ENCODE measurements at regions not wholly inside any gene's neighbourhood (a gene's known extent, or its start where the extent isn't known, plus 50 kb on each side); places are given as distances from the start of the nearest gene placed in this dataset.

GRCh38 chr6:54632984-54633565 lies 213.5 kb upstream of the FAM83B start:
- H3K9me3 ChIP-seq (ENCODE audit: control insufficient read depth, insufficient read depth, low read depth, low read length): no peaks in the 10 kb centered on the region
- H3K4me1 ChIP-seq (ENCODE audit: control insufficient read depth, insufficient read depth, low read length): no peaks in the 10 kb centered on the region
- H3K4me3 ChIP-seq (ENCODE audit: low read depth, low read length): no peak overlapping the region
- H3K36me3 ChIP-seq (ENCODE audit: control insufficient read depth, insufficient read depth, low read length): no peaks in the 10 kb centered on the region
- H3K27me3 ChIP-seq (ENCODE audit: control insufficient read depth, insufficient read depth, low read length): no peaks in the 10 kb centered on the region
- no peak overlapping the region for H3K27ac ChIP-seq (ENCODE audit: low read depth, low read length)
- H3K9ac ChIP-seq (ENCODE audit: low read length): no peak overlapping the region

DNA sequence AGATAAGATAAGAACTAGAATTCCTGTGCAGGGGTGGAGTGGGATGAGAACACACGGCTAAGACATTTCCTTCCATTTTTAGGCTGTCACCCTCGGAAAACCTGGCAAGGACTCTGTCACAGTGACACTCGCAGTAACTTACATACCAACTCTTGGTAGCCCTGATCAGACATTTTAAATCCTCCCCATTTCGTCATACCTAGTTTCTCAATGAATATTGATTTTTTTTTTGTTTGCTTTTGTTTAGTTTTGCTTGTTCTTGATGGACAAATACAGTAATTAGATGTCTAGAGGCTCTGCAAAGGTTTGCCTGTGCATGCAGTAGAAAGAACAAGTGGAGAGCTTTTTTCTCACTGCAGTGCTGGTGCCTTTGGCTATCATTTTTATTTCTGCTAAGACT lies 213.0 kb upstream of the FAM83B start:
- no peak overlapping the region for H3K4me3 ChIP-seq (ENCODE audit: low read depth, low read length)
- no peak overlapping the region for H3K9ac ChIP-seq (ENCODE audit: low read length)
- H3K36me3 ChIP-seq (ENCODE audit: control insufficient read depth, insufficient read depth, low read length): no peaks in the 10 kb centered on the region
- H3K4me1 ChIP-seq (ENCODE audit: control insufficient read depth, insufficient read depth, low read length): no peaks in the 10 kb centered on the region
- H3K27ac ChIP-seq (ENCODE audit: low read depth, low read length): no peak overlapping the region
- no peaks in the 10 kb centered on the region for H3K27me3 ChIP-seq (ENCODE audit: control insufficient read depth, insufficient read depth, low read length)
- H3K9me3 ChIP-seq (ENCODE audit: control insufficient read depth, insufficient read depth, low read depth, low read length): no peaks in the 10 kb centered on the region

GRCh38 chr6:54640911-54641310 lies 205.7 kb upstream of the FAM83B start:
- no peak overlapping the region for H3K9ac ChIP-seq (ENCODE audit: low read length)
- no peaks in the 10 kb centered on the region for H3K27me3 ChIP-seq (ENCODE audit: control insufficient read depth, insufficient read depth, low read length)
- H3K4me1 ChIP-seq (ENCODE audit: control insufficient read depth, insufficient read depth, low read length): no peaks in the 10 kb centered on the region
- no peaks in the 10 kb centered on the region for H3K9me3 ChIP-seq (ENCODE audit: control insufficient read depth, insufficient read depth, low read depth, low read length)
- H3K4me3 ChIP-seq (ENCODE audit: low read depth, low read length): no peak overlapping the region
- no peaks in the 10 kb centered on the region for H3K36me3 ChIP-seq (ENCODE audit: control insufficient read depth, insufficient read depth, low read length)
- no peak overlapping the region for H3K27ac ChIP-seq (ENCODE audit: low read depth, low read length)

- Histone ChIP-seq H3K9me3 (ENCODE audit: control insufficient read depth, insufficient read depth, low read depth, low read length) (no peaks in the 10 kb centered on the region), H3K4me1 (ENCODE audit: control insufficient read depth, insufficient read depth, low read length) (no peaks in the 10 kb centered on the region), H3K27ac (ENCODE audit: low read depth, low read length) (no peak overlapping the region), H3K27me3 (ENCODE audit: control insufficient read depth, insufficient read depth, low read length) (no peaks in the 10 kb centered on the region), H3K4me3 (ENCODE audit: low read depth, low read length) (no peak overlapping the region), H3K36me3 (ENCODE audit: control insufficient read depth, insufficient read depth, low read length) (no peaks in the 10 kb centered on the region), H3K9ac (ENCODE audit: low read length) (no peak overlapping the region)
Measured at GRCh38 chr6:54646069-54646950, 200.3 kb upstream of the FAM83B start.

- no peaks in the 10 kb centered on the region for H3K36me3 ChIP-seq (ENCODE audit: control insufficient read depth, insufficient read depth, low read length)
- H3K4me1 ChIP-seq (ENCODE audit: control insufficient read depth, insufficient read depth, low read length): no peaks in the 10 kb centered on the region
- no peaks in the 10 kb centered on the region for H3K9me3 ChIP-seq (ENCODE audit: control insufficient read depth, insufficient read depth, low read depth, low read length)
- H3K27me3 ChIP-seq (ENCODE audit: control insufficient read depth, insufficient read depth, low read length): no peaks in the 10 kb centered on the region
- H3K27ac ChIP-seq (ENCODE audit: low read depth, low read length): no peak overlapping the region
- H3K9ac ChIP-seq (ENCODE audit: low read length): no peak overlapping the region
- no peak overlapping the region for H3K4me3 ChIP-seq (ENCODE audit: low read depth, low read length)
Measured at GRCh38 chr6:54646951-54647664, 199.5 kb upstream of the FAM83B start.

DNA sequence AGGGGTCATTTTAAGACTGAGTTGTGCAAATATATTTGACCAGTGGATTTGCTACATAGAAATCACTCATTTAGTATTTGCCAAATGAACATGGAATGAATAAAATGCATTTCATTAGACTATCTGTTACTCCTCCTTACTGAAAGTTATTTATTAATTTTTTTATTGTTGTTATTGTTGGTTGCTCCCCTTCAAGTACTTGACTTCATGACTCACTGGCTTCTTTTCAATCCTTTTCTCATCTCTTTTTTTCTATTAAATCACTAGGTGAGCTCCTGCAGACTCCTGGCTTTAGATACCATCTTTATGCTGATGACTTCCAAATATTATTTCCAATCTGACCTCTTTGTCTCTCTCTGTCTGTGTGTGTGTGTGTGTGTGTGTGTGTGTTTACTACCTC lies 192.2 kb upstream of the FAM83B start:
- Histone ChIP-seq H3K9ac (ENCODE audit: low read length) (no peak overlapping the region), H3K27me3 (ENCODE audit: control insufficient read depth, insufficient read depth, low read length) (no peaks in the 10 kb centered on the region), H3K27ac (ENCODE audit: low read depth, low read length) (no peak overlapping the region), H3K9me3 (ENCODE audit: control insufficient read depth, insufficient read depth, low read depth, low read length) (no peaks in the 10 kb centered on the region), H3K4me3 (ENCODE audit: low read depth, low read length) (no peak overlapping the region), H3K4me1 (ENCODE audit: control insufficient read depth, insufficient read depth, low read length) (no peaks in the 10 kb centered on the region), H3K36me3 (ENCODE audit: control insufficient read depth, insufficient read depth, low read length) (no peaks in the 10 kb centered on the region)

- Histone ChIP-seq H3K27me3 (ENCODE audit: control insufficient read depth, insufficient read depth, low read length) (no peaks in the 10 kb centered on the region), H3K4me1 (ENCODE audit: control insufficient read depth, insufficient read depth, low read length) (no peaks in the 10 kb centered on the region), H3K27ac (ENCODE audit: low read depth, low read length) (no peak overlapping the region), H3K4me3 (ENCODE audit: low read depth, low read length) (no peak overlapping the region), H3K9me3 (ENCODE audit: control insufficient read depth, insufficient read depth, low read depth, low read length) (no peaks in the 10 kb centered on the region), H3K36me3 (ENCODE audit: control insufficient read depth, insufficient read depth, low read length) (no peaks in the 10 kb centered on the region), H3K9ac (ENCODE audit: low read length) (no peak overlapping the region)
Measured at GRCh38 chr6:54655162-54655561, 191.4 kb upstream of the FAM83B start.

- H3K36me3 ChIP-seq (ENCODE audit: control insufficient read depth, insufficient read depth, low read length): no peaks in the 10 kb centered on the region
- no peak overlapping the region for H3K4me3 ChIP-seq (ENCODE audit: low read depth, low read length)
- H3K9ac ChIP-seq (ENCODE audit: low read length): no peak overlapping the region
- no peak overlapping the region for H3K27ac ChIP-seq (ENCODE audit: low read depth, low read length)
- H3K27me3 ChIP-seq (ENCODE audit: control insufficient read depth, insufficient read depth, low read length): no peaks in the 10 kb centered on the region
- 0 out of 2 replicates have a peak, but pooled peaks cover 3% of the 10 kb centered on the region for H3K4me1 ChIP-seq (ENCODE audit: control insufficient read depth, insufficient read depth, low read length)
- H3K9me3 ChIP-seq (ENCODE audit: control insufficient read depth, insufficient read depth, low read depth, low read length): 0 out of 2 replicates have a peak, but pooled peaks cover 6% of the 10 kb centered on the region
Measured at GRCh38 chr6:54665278-54665677, 181.3 kb upstream of the FAM83B start.

GRCh38 chr6:54680531-54680930 lies 166.0 kb upstream of the FAM83B start:
- Histone ChIP-seq H3K27ac (ENCODE audit: low read depth, low read length) (no peak overlapping the region), H3K9ac (ENCODE audit: low read length) (no peak overlapping the region), H3K36me3 (ENCODE audit: control insufficient read depth, insufficient read depth, low read length) (no peaks in the 10 kb centered on the region), H3K4me3 (ENCODE audit: low read depth, low read length) (no peak overlapping the region), H3K4me1 (ENCODE audit: control insufficient read depth, insufficient read depth, low read length) (no peaks in the 10 kb centered on the region), H3K27me3 (ENCODE audit: control insufficient read depth, insufficient read depth, low read length) (peaks cover 8% of the 10 kb centered on the region; the same call in 1 of the 2 replicates), H3K9me3 (ENCODE audit: control insufficient read depth, insufficient read depth, low read depth, low read length) (no peaks in the 10 kb centered on the region)

- Histone ChIP-seq H3K9ac (ENCODE audit: low read length) (no peak overlapping the region), H3K9me3 (ENCODE audit: control insufficient read depth, insufficient read depth, low read depth, low read length) (no peaks in the 10 kb centered on the region), H3K36me3 (ENCODE audit: control insufficient read depth, insufficient read depth, low read length) (no peaks in the 10 kb centered on the region), H3K4me1 (ENCODE audit: control insufficient read depth, insufficient read depth, low read length) (no peaks in the 10 kb centered on the region), H3K27me3 (ENCODE audit: control insufficient read depth, insufficient read depth, low read length) (peaks cover 16% of the 10 kb centered on the region), H3K4me3 (ENCODE audit: low read depth, low read length) (no peak overlapping the region), H3K27ac (ENCODE audit: low read depth, low read length) (no peak overlapping the region)
Measured at GRCh38 chr6:54681267-54681666, 165.3 kb upstream of the FAM83B start.

- Histone ChIP-seq H3K9me3 (ENCODE audit: control insufficient read depth, insufficient read depth, low read depth, low read length) (no peaks in the 10 kb centered on the region), H3K27ac (ENCODE audit: low read depth, low read length) (no peak overlapping the region), H3K4me3 (ENCODE audit: low read depth, low read length) (no peak overlapping the region), H3K36me3 (ENCODE audit: control insufficient read depth, insufficient read depth, low read length) (no peaks in the 10 kb centered on the region), H3K9ac (ENCODE audit: low read length) (no peak overlapping the region), H3K27me3 (ENCODE audit: control insufficient read depth, insufficient read depth, low read length) (peaks cover 23% of the 10 kb centered on the region), H3K4me1 (ENCODE audit: control insufficient read depth, insufficient read depth, low read length) (no peaks in the 10 kb centered on the region)
Measured at GRCh38 chr6:54681987-54682386, 164.6 kb upstream of the FAM83B start.
